HepG2 (cell line): ENCODE measurements at regions not wholly inside any gene's neighbourhood (a gene's known extent, or its start where the extent isn't known, plus 50 kb on each side); places are given as distances from the start of the nearest gene placed in this dataset.

Experiments
- ATAC-seq: fragments of 200-7000 bp; cut with Tn5 transposase; 3 replicates; pipeline ENCODE4 v1.9.1; 2020; ENCODE audit warnings: mild to moderate bottlenecking, moderate library complexity
- BruUV-seq: library from RNA; stranded (reverse); fragments of 400-500 nt; replicated peaks from 2 replicates; lab custom pipeline; 2021; lab: Mats Ljungman, UMichigan
- CTCF ChIA-PET: fragments of 300-600 bp; formaldehyde crosslinking; extraction: SDS; loops from one replicate; lab custom pipeline; 2021; ENCODE audit warnings: low total read pairs, inconsistent platforms, low intra/inter-chr PET ratio; lab: Yijun Ruan, JAX
- POLR2A ChIA-PET: fragments of 350-600 bp; sonication (Branson Sonifier 250); formaldehyde crosslinking; loops from one replicate; lab custom pipeline; 2020; ENCODE audit warnings: antibody characterized with exemption, inconsistent platforms; lab: Yijun Ruan, JAX
- DNase-seq: peaks from one replicate; pipeline ENCODE4 v3.0.0-alpha.2; 2015; ENCODE audit warnings: low spot score
- FAIRE-seq: peaks from 3 replicates; lab custom pipeline; 2011; peaks lifted over from hg19 to GRCh38; lab: Jason Lieb, UNC
- H2AFZ ChIP-seq: one replicate; pipeline ENCODE4 v1.6.1; 2011; ENCODE audit warnings: low read length, inconsistent platforms
- H3K27ac ChIP-seq: fragments of 300-600 bp; 3 replicates; pipeline ENCODE4 v1.8.0; 2011; ENCODE audit warnings: mixed run types, mild to moderate bottlenecking, mixed read lengths, low read length, inconsistent platforms; ENCODE audit not compliant: insufficient read depth; ENCODE audit errors: extremely low read length
- H3K27me3 ChIP-seq, 2 experiments: fragments of 200-600 bp in 1 of 2; 2 replicates in 1 of 2; 3 replicates in 1 of 2; pipeline versions ENCODE4 v1.6.0 to v1.8.0; 2011; ENCODE audit warnings: low read length in 2 of 2, mild to moderate bottlenecking in 2 of 2, moderate library complexity in 2 of 2, inconsistent platforms in 1 of 2; ENCODE audit not compliant: insufficient read depth in 2 of 2, control insufficient read depth in 1 of 2
- H3K36me3 ChIP-seq, 2 experiments: fragments of 200-600 bp in 1 of 2; replicated peaks in 1 of 2; 2 replicates in 1 of 2; 3 replicates in 1 of 2; pipeline versions ENCODE4 v1.5.1 to v1.8.0; 2011; ENCODE audit warnings: low read length in 2 of 2, inconsistent platforms in 1 of 2; ENCODE audit not compliant: insufficient read depth in 2 of 2, control insufficient read depth in 1 of 2
- H3K4me1 ChIP-seq: 2 replicates; pipeline ENCODE4 v1.5.1; 2012; ENCODE audit warnings: low read length, inconsistent platforms; ENCODE audit not compliant: insufficient read depth
- H3K4me2 ChIP-seq: 2 replicates; pipeline ENCODE4 v1.6.0; 2011; ENCODE audit warnings: low read depth, low read length, inconsistent platforms
- H3K4me3 ChIP-seq, 3 experiments: fragments of 200-600 bp in 1 of 3; sonication (generic), shearing (Covaris generic) in 1 of 3; replicated peaks in 1 of 3; 2 replicates each; pipeline ENCODE4 v1.5.1; 2011 to 2016; ENCODE audit warnings: low read length in 3 of 3, inconsistent platforms in 2 of 3, low read depth in 2 of 3, mild to moderate bottlenecking in 2 of 3, control low read depth in 1 of 3, mixed read lengths in 1 of 3; ENCODE audit not compliant: insufficient read depth in 1 of 3
- H3K79me2 ChIP-seq: one replicate; pipeline ENCODE4 v1.6.1; 2011; ENCODE audit warnings: low read length, inconsistent platforms; ENCODE audit not compliant: insufficient read depth
- H3K9ac ChIP-seq: 2 replicates; pipeline ENCODE4 v1.6.0; 2011; ENCODE audit warnings: mild to moderate bottlenecking, low read depth, low read length, inconsistent platforms; ENCODE audit not compliant: insufficient read depth
- H3K9me3 ChIP-seq: 2 replicates; pipeline ENCODE4 v1.5.1; 2012; ENCODE audit warnings: mild to moderate bottlenecking, low read length
- H4K20me1 ChIP-seq: 2 replicates; pipeline ENCODE4 v1.6.0; 2011; ENCODE audit warnings: inconsistent platforms, mild to moderate bottlenecking, low read length, moderate library complexity; ENCODE audit not compliant: insufficient read depth
- ELF1 ChIP-seq: sonication (generic); formaldehyde crosslinking; IDR thresholded peaks from 2 replicates; pipeline ENCODE4 v1.4.0; 2020; ENCODE audit warnings: missing genetic modification reagents
- ETV5 ChIP-seq: IDR thresholded peaks from 2 replicates; pipeline ENCODE4 v1.6.1; 2018; ENCODE audit warnings: missing biosample characterization, missing genetic modification reagents, inconsistent platforms, borderline replicate concordance
- FOXA3 ChIP-seq: IDR thresholded peaks from 2 replicates; pipeline ENCODE4 v1.6.1; 2016; ENCODE audit warnings: missing genetic modification reagents, missing compliant biosample characterization
- HMG20A ChIP-seq: IDR thresholded peaks from 2 replicates; pipeline ENCODE4 v1.6.1; 2016; ENCODE audit warnings: borderline replicate concordance
- HNF4A ChIP-seq: sonication (generic); formaldehyde crosslinking; IDR thresholded peaks from 2 replicates; pipeline ENCODE4 v1.4.0; 2020; ENCODE audit warnings: missing genetic modification reagents
- KLF11 ChIP-seq: IDR thresholded peaks from 2 replicates; pipeline ENCODE4 v1.6.1; 2016; ENCODE audit warnings: missing compliant biosample characterization
- KLF9 ChIP-seq: IDR thresholded peaks from 2 replicates; pipeline ENCODE4 v1.6.1; 2016; ENCODE audit warnings: low read depth
- PHF21A ChIP-seq: sonication (generic); formaldehyde crosslinking; IDR thresholded peaks from 2 replicates; pipeline ENCODE4 v1.5.0; 2020; ENCODE audit warnings: mild to moderate bottlenecking, missing genetic modification reagents
- RORA ChIP-seq: sonication (generic); formaldehyde crosslinking; IDR thresholded peaks from 2 replicates; pipeline ENCODE4 v1.5.0; 2020; ENCODE audit warnings: mild to moderate bottlenecking, missing genetic modification reagents, moderate library complexity
- SMARCC2 ChIP-seq: fragments of 450-650 bp; IDR thresholded peaks from 2 replicates; pipeline ENCODE4 v1.6.1; 2017; ENCODE audit warnings: antibody characterized with exemption, mild to moderate bottlenecking
- SOX6 ChIP-seq, 2 experiments: fragments of 450-650 bp in 1 of 2; sonication (generic) in 1 of 2; formaldehyde crosslinking in 1 of 2; IDR thresholded peaks; 2 replicates each; pipeline versions ENCODE4 v1.4.0 to v1.6.1; 2017 to 2020; ENCODE audit warnings: antibody characterized with exemption in 1 of 2, mild to moderate bottlenecking in 1 of 2, missing genetic modification reagents in 1 of 2
- STAG1 ChIP-seq: sonication (generic); formaldehyde crosslinking; IDR thresholded peaks from 2 replicates; pipeline ENCODE4 v1.4.0; 2020; ENCODE audit warnings: missing genetic modification reagents
- ZFP1 ChIP-seq: IDR thresholded peaks from 2 replicates; pipeline ENCODE4 v1.6.1; 2016
- ZKSCAN5 ChIP-seq: sonication (generic); formaldehyde crosslinking; IDR thresholded peaks from 2 replicates; pipeline ENCODE4 v1.5.1; 2020; ENCODE audit warnings: mild to moderate bottlenecking, missing genetic modification reagents
- ZNF138 ChIP-seq: sonication (generic); formaldehyde crosslinking; IDR thresholded peaks from 2 replicates; pipeline ENCODE4 v1.5.0; 2020; ENCODE audit warnings: mild to moderate bottlenecking, low read depth, missing genetic modification reagents
- ZNF337 ChIP-seq: sonication (generic); formaldehyde crosslinking; IDR thresholded peaks from 2 replicates; pipeline ENCODE4 v1.5.1; 2020; ENCODE audit warnings: missing genetic modification reagents, low read depth, mild to moderate bottlenecking, borderline replicate concordance
- ZSCAN9 ChIP-seq: IDR thresholded peaks from 2 replicates; pipeline ENCODE4 v1.6.1; 2016; ENCODE audit warnings: borderline replicate concordance
- ZZZ3 ChIP-seq: sonication (generic); formaldehyde crosslinking; IDR thresholded peaks from 2 replicates; pipeline ENCODE4 v1.4.0; 2020; ENCODE audit warnings: missing genetic modification reagents, mild to moderate bottlenecking, borderline replicate concordance
- in situ Hi-C: cut with HindIII; loops from 2 replicates; pipeline ENCODE4 v1.10.0; 2017; ENCODE audit warnings: low pct_unique_long_range_greater_than_20kb; ENCODE audit not compliant: extremely low pct_ligation_motif_present
- intact Hi-C: fragments of 100-400 bp; cut with micrococcal nuclease; formaldehyde crosslinking; loops from one replicate; pipeline ENCODE4 v1.10.0; 2022; ENCODE audit not compliant: unreplicated experiment
- TF ChIP-seq, protein P1 (sequence below): sonication (generic); formaldehyde crosslinking; IDR thresholded peaks from 2 replicates; pipeline ENCODE4 v1.8.1; 2023; ENCODE audit warnings: missing genetic modification reagents, inconsistent platforms, borderline replicate concordance
- TF ChIP-seq, protein P2 (sequence below): sonication (generic); formaldehyde crosslinking; IDR thresholded peaks from 2 replicates; pipeline ENCODE4 v1.5.1; 2020; ENCODE audit warnings: mild to moderate bottlenecking, missing genetic modification reagents, borderline replicate concordance
- TF ChIP-seq, protein P3 (sequence below): sonication (generic); formaldehyde crosslinking; IDR thresholded peaks from 2 replicates; pipeline ENCODE4 v1.4.0; 2020; ENCODE audit warnings: missing genetic modification reagents; ENCODE audit errors: not compliant biosample characterization

DNA sequence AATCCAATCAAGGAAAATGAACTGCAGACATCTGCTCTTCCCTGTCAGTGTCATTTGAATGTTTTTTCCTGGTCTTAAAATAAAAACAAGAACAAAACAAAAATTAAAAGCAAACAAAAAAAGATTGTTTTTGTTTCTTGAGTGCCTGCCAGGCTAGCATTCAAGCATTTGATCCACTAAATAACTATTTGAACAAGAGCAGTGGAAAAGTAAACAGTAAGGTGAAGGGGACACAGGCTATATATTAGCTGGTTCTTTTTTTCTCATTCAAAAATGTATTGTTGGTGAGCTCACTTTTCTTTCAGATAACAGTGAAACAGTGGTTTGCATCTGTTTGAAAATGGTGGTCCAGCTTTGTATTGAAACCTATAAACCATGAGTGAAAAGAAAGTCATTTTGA lies 586.9 kb upstream of the SGO1 start:
- no peak overlapping the region for H2AFZ ChIP-seq
- H3K9me3 ChIP-seq: peaks cover 88% of the 10 kb centered on the region
- no peak for FAIRE-seq
- H3K4me3 ChIP-seq: no peak overlapping the region
- in situ Hi-C loops: no loop called here
- DNase-seq: peak; percentile 12
- no peak overlapping the region for H3K9ac ChIP-seq
- H3K27me3 ChIP-seq: no peaks in the 10 kb centered on the region
- no peaks in the 10 kb centered on the region for H4K20me1 ChIP-seq
- CTCF ChIA-PET: no interaction called here
- H3K79me2 ChIP-seq: no peaks in the 10 kb centered on the region
- POLR2A ChIA-PET: no interaction called here
- no peak overlapping the region for H3K27ac ChIP-seq
- H3K4me2 ChIP-seq: peak overlapping the region; percentile 12; the same call in 1 of the 2 replicates
- no TSS peak for BruUV-seq
- ATAC-seq: peak; percentile 71
- peaks cover 30% of the 10 kb centered on the region for H3K4me1 ChIP-seq
- H3K36me3 ChIP-seq: no peaks in the 10 kb centered on the region
- intact Hi-C loops: no loop called here
- TF ChIP-seq KLF11 (no peak), ZFP1 (CRISPR knock-in tag) (no peak), STAG1 (no peak), ETV5 (CRISPR knock-in tag) (no peak), SMARCC2 (no peak), RORA (CRISPR knock-in tag) (no peak), ZNF138 (CRISPR knock-in tag) (no peak), ZKSCAN5 (no peak), KLF9 (CRISPR knock-in tag) (no peak), ZSCAN9 (CRISPR knock-in tag) (no peak), SOX6 (IDR thresholded peaks at IDR 0.05) (no peak), SOX6 (CRISPR knock-in tag; IDR thresholded peaks at IDR 0.05) (peak; percentile 63; the same call in 1 of the 2 replicates), FOXA3 (CRISPR knock-in tag) (peak; percentile 45), ELF1 (CRISPR knock-in tag) (no peak), PHF21A (CRISPR knock-in tag) (no peak), HNF4A (CRISPR knock-in tag) (no peak), ZNF337 (CRISPR knock-in tag) (no peak), HMG20A (CRISPR knock-in tag) (peak; percentile 53; the same call in 1 of the 2 replicates), ZZZ3 (no peak)
- TF ChIP-seq, protein P1, sequence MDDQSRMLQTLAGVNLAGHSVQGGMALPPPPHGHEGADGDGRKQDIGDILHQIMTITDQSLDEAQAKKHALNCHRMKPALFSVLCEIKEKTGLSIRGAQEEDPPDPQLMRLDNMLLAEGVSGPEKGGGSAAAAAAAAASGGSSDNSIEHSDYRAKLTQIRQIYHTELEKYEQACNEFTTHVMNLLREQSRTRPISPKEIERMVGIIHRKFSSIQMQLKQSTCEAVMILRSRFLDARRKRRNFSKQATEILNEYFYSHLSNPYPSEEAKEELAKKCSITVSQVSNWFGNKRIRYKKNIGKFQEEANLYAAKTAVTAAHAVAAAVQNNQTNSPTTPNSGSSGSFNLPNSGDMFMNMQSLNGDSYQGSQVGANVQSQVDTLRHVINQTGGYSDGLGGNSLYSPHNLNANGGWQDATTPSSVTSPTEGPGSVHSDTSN (CRISPR knock-in tag): no peak
- TF ChIP-seq, protein P2, sequence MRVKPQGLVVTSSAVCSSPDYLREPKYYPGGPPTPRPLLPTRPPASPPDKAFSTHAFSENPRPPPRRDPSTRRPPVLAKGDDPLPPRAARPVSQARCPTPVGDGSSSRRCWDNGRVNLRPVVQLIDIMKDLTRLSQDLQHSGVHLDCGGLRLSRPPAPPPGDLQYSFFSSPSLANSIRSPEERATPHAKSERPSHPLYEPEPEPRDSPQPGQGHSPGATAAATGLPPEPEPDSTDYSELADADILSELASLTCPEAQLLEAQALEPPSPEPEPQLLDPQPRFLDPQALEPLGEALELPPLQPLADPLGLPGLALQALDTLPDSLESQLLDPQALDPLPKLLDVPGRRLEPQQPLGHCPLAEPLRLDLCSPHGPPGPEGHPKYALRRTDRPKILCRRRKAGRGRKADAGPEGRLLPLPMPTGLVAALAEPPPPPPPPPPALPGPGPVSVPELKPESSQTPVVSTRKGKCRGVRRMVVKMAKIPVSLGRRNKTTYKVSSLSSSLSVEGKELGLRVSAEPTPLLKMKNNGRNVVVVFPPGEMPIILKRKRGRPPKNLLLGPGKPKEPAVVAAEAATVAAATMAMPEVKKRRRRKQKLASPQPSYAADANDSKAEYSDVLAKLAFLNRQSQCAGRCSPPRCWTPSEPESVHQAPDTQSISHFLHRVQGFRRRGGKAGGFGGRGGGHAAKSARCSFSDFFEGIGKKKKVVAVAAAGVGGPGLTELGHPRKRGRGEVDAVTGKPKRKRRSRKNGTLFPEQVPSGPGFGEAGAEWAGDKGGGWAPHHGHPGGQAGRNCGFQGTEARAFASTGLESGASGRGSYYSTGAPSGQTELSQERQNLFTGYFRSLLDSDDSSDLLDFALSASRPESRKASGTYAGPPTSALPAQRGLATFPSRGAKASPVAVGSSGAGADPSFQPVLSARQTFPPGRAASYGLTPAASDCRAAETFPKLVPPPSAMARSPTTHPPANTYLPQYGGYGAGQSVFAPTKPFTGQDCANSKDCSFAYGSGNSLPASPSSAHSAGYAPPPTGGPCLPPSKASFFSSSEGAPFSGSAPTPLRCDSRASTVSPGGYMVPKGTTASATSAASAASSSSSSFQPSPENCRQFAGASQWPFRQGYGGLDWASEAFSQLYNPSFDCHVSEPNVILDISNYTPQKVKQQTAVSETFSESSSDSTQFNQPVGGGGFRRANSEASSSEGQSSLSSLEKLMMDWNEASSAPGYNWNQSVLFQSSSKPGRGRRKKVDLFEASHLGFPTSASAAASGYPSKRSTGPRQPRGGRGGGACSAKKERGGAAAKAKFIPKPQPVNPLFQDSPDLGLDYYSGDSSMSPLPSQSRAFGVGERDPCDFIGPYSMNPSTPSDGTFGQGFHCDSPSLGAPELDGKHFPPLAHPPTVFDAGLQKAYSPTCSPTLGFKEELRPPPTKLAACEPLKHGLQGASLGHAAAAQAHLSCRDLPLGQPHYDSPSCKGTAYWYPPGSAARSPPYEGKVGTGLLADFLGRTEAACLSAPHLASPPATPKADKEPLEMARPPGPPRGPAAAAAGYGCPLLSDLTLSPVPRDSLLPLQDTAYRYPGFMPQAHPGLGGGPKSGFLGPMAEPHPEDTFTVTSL (CRISPR knock-in tag): peak; percentile 41; the same call in 1 of the 2 replicates
- TF ChIP-seq, protein P3, sequence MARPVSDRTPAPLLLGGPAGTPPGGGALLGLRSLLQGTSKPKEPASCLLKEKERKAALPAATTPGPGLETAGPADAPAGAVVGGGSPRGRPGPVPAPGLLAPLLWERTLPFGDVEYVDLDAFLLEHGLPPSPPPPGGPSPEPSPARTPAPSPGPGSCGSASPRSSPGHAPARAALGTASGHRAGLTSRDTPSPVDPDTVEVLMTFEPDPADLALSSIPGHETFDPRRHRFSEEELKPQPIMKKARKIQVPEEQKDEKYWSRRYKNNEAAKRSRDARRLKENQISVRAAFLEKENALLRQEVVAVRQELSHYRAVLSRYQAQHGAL (CRISPR knock-in tag): no peak
